Caco-2 (cell line): ENCODE measurements at regions not wholly inside any gene's neighbourhood (a gene's known extent, or its start where the extent isn't known, plus 50 kb on each side); places are given as distances from the start of the nearest gene placed in this dataset.
"Not testable (repeated sequence)": the region's sequence is repeated elsewhere in the genome, so short reads cannot be mapped to it uniquely, and the experiment has no call there.

Experiments
- BruUV-seq: library from RNA; stranded (reverse); fragments of 400-500 nt; replicated peaks from 2 replicates; lab custom pipeline; 2021; lab: Mats Ljungman, UMichigan
- CTCF ChIA-PET: fragments of 300-600 bp; sonication (Branson Sonifier 250); formaldehyde crosslinking; loops from one replicate; lab custom pipeline; 2022; ENCODE audit warnings: antibody characterized with exemption; lab: Charles Lee
- POLR2A ChIA-PET: fragments of 300-600 bp; sonication (Branson Sonifier 250); formaldehyde crosslinking; loops from one replicate; lab custom pipeline; 2022; ENCODE audit warnings: antibody characterized with exemption; lab: Charles Lee
- DNase-seq, 2 experiments: peaks; one replicate each; pipeline versions ENCODE4 v3.0.0 to v3.0.0-alpha.2; 2020 to 2022
- H3K27me3 ChIP-seq: replicated peaks from 2 replicates; pipeline ENCODE4 v1.6.0; 2011; ENCODE audit warnings: low read length; ENCODE audit not compliant: control insufficient read depth, insufficient read depth
- H3K36me3 ChIP-seq: 2 replicates; pipeline ENCODE4 v1.5.1; 2011; ENCODE audit warnings: low read length; ENCODE audit not compliant: control insufficient read depth, insufficient read depth
- H3K4me1 ChIP-seq: fragments of 250-450 bp; sonication (Bioruptor Pico); 2 replicates; pipeline ENCODE4 v1.5.1; 2020; ENCODE audit warnings: mild to moderate bottlenecking
- H3K4me3 ChIP-seq: 2 replicates; pipeline ENCODE4 v1.5.1; 2011; ENCODE audit warnings: low read depth, mild to moderate bottlenecking, control low read depth, low read length
- H3K9me3 ChIP-seq: fragments of 250-450 bp; sonication (Bioruptor Pico); 2 replicates; pipeline ENCODE4 v1.5.1; 2020; ENCODE audit warnings: mild to moderate bottlenecking, moderate library complexity
- H3K27ac Mint-ChIP-seq: one replicate; pipeline ENCODE4 v1.8.0; 2022; ENCODE audit warnings: mixed read lengths; ENCODE audit not compliant: unreplicated experiment
- H3K27me3 Mint-ChIP-seq: one replicate; pipeline ENCODE4 v1.8.0; 2022; ENCODE audit warnings: mixed read lengths; ENCODE audit not compliant: insufficient read depth, unreplicated experiment
- H3K36me3 Mint-ChIP-seq: one replicate; pipeline ENCODE4 v1.8.0; 2022; ENCODE audit warnings: mild to moderate bottlenecking, mixed read lengths; ENCODE audit not compliant: insufficient read depth, unreplicated experiment
- H3K4me1 Mint-ChIP-seq: one replicate; pipeline ENCODE4 v1.8.0; 2022; ENCODE audit warnings: low read depth, mixed read lengths; ENCODE audit not compliant: unreplicated experiment
- H3K4me3 Mint-ChIP-seq: one replicate; pipeline ENCODE4 v1.8.0; 2022; ENCODE audit warnings: mild to moderate bottlenecking, moderate library complexity, mixed read lengths; ENCODE audit not compliant: unreplicated experiment
- H3K9me3 Mint-ChIP-seq: one replicate; pipeline ENCODE4 v1.8.0; 2022; ENCODE audit warnings: mixed read lengths; ENCODE audit not compliant: unreplicated experiment
- intact Hi-C: fragments of 100-400 bp; cut with micrococcal nuclease; formaldehyde crosslinking; loops from one replicate; pipeline ENCODE4 v1.10.0; 2022; ENCODE audit not compliant: unreplicated experiment

GRCh38 chr15:21357056-21357455 lies 83.2 kb downstream of the POTEB3 start:
- H3K27ac Mint-ChIP-seq, BruUV-seq, H3K9me3 ChIP-seq, H3K4me3 ChIP-seq, POLR2A ChIA-PET, intact Hi-C loops, CTCF ChIA-PET, H3K4me1 ChIP-seq, H3K36me3 ChIP-seq, H3K36me3 Mint-ChIP-seq, DNase-seq, H3K9me3 Mint-ChIP-seq, H3K4me3 Mint-ChIP-seq, H3K27me3 ChIP-seq, H3K27me3 Mint-ChIP-seq, H3K4me1 Mint-ChIP-seq: not testable (repeated sequence)

- H3K27me3 ChIP-seq, H3K27ac Mint-ChIP-seq, H3K36me3 Mint-ChIP-seq, H3K36me3 ChIP-seq, DNase-seq, H3K27me3 Mint-ChIP-seq, H3K9me3 Mint-ChIP-seq, intact Hi-C loops, CTCF ChIA-PET, H3K4me1 ChIP-seq, H3K4me3 ChIP-seq, H3K4me3 Mint-ChIP-seq, H3K4me1 Mint-ChIP-seq, H3K9me3 ChIP-seq, POLR2A ChIA-PET, BruUV-seq: not testable (repeated sequence)
These were observed 84.4 kb downstream of the POTEB3 start for GRCh38 chr15:21355944-21356343.

GRCh38 chr15:21354597-21354996 lies 85.7 kb downstream of the POTEB3 start:
- H3K9me3 ChIP-seq, POLR2A ChIA-PET, BruUV-seq, H3K36me3 ChIP-seq, H3K36me3 Mint-ChIP-seq, H3K4me1 ChIP-seq, H3K9me3 Mint-ChIP-seq, H3K4me3 ChIP-seq, intact Hi-C loops, H3K27me3 Mint-ChIP-seq, H3K27me3 ChIP-seq, H3K4me1 Mint-ChIP-seq, H3K4me3 Mint-ChIP-seq, H3K27ac Mint-ChIP-seq, DNase-seq, CTCF ChIA-PET: not testable (repeated sequence)

GRCh38 chr15:21352670-21353318 lies 87.5 kb downstream of the POTEB3 start:
- H3K4me1 ChIP-seq, DNase-seq, H3K27me3 Mint-ChIP-seq, H3K36me3 Mint-ChIP-seq, H3K4me3 Mint-ChIP-seq, H3K9me3 ChIP-seq, H3K36me3 ChIP-seq, H3K9me3 Mint-ChIP-seq, BruUV-seq, H3K27me3 ChIP-seq, POLR2A ChIA-PET, H3K4me1 Mint-ChIP-seq, CTCF ChIA-PET, H3K27ac Mint-ChIP-seq, intact Hi-C loops, H3K4me3 ChIP-seq: not testable (repeated sequence)

- CTCF ChIA-PET, H3K27me3 ChIP-seq, intact Hi-C loops, H3K27me3 Mint-ChIP-seq, H3K4me1 ChIP-seq, H3K4me3 Mint-ChIP-seq, H3K36me3 ChIP-seq, H3K4me3 ChIP-seq, H3K36me3 Mint-ChIP-seq, H3K9me3 ChIP-seq, POLR2A ChIA-PET, H3K27ac Mint-ChIP-seq, BruUV-seq, DNase-seq, H3K9me3 Mint-ChIP-seq, H3K4me1 Mint-ChIP-seq: not testable (repeated sequence)
These were observed 95.3 kb downstream of the POTEB3 start for GRCh38 chr15:21344960-21345359.

GRCh38 chr15:21344500-21344899 lies 95.8 kb downstream of the POTEB3 start:
- H3K9me3 Mint-ChIP-seq, POLR2A ChIA-PET, H3K36me3 Mint-ChIP-seq, DNase-seq, CTCF ChIA-PET, H3K4me1 ChIP-seq, H3K9me3 ChIP-seq, BruUV-seq, H3K4me3 ChIP-seq, H3K27ac Mint-ChIP-seq, H3K27me3 Mint-ChIP-seq, H3K27me3 ChIP-seq, intact Hi-C loops, H3K36me3 ChIP-seq, H3K4me1 Mint-ChIP-seq, H3K4me3 Mint-ChIP-seq: not testable (repeated sequence)

GRCh38 chr15:21337028-21337427 lies 103.3 kb downstream of the POTEB3 start:
- H3K36me3 Mint-ChIP-seq, H3K4me1 Mint-ChIP-seq, intact Hi-C loops, H3K9me3 Mint-ChIP-seq, BruUV-seq, H3K27me3 Mint-ChIP-seq, CTCF ChIA-PET, H3K36me3 ChIP-seq, H3K4me3 Mint-ChIP-seq, H3K4me3 ChIP-seq, H3K4me1 ChIP-seq, H3K9me3 ChIP-seq, H3K27me3 ChIP-seq, H3K27ac Mint-ChIP-seq, DNase-seq, POLR2A ChIA-PET: not testable (repeated sequence)
